SK-N-SH (cell line): ENCODE measurements at regions not wholly inside any gene's neighbourhood (a gene's known extent, or its start where the extent isn't known, plus 50 kb on each side); places are given as distances from the start of the nearest gene placed in this dataset.
A peak's percentile ranks its signal among the peaks of the same experiment; 100 is the strongest.

Source experiments
- CTCF ChIA-PET: fragments of 300-600, 350-600 bp; formaldehyde crosslinking; extraction: SDS; loops from one replicate; lab custom pipeline; 2021; lab: Yijun Ruan, JAX
- POLR2A ChIA-PET: fragments of 350-600 bp; sonication (Branson Sonifier 250); formaldehyde crosslinking; extraction: SDS; loops from one replicate; lab custom pipeline; 2020; ENCODE audit warnings: antibody characterized with exemption, inconsistent platforms; lab: Yijun Ruan, JAX
- DNase-seq: peaks from one replicate; pipeline ENCODE4 v3.0.0; 2012
- H2AFZ ChIP-seq: fragments of 200-600 bp; sonication (generic); 2 replicates; pipeline ENCODE4 v1.8.1; 2016; ENCODE audit warnings: antibody characterized with exemption, mild to moderate bottlenecking, low read depth
- H3F3A ChIP-seq: fragments of 200-600 bp; sonication (generic); replicated peaks from 2 replicates; pipeline ENCODE3; 2016; ENCODE audit warnings: antibody characterized with exemption, mild to moderate bottlenecking; ENCODE audit not compliant: insufficient read depth
- H3K27ac ChIP-seq, 2 experiments: fragments of 200-500 bp in 1 of 2; fragments of 200-600 bp in 1 of 2; sonication (Bioruptor generic) in 1 of 2; sonication (generic), shearing (Covaris generic) in 1 of 2; 2 replicates each; pipeline versions ENCODE4 v1.5.1 to v1.6.1; 2014 to 2016; ENCODE audit warnings: low read depth in 2 of 2, inconsistent platforms in 1 of 2, low read length in 1 of 2, mild to moderate bottlenecking in 1 of 2, mixed read lengths in 1 of 2
- H3K27me3 ChIP-seq: fragments of 200-600 bp; sonication (generic), shearing (Covaris generic); 2 replicates; pipeline ENCODE4 v1.6.1; 2016; ENCODE audit warnings: mixed run types; ENCODE audit not compliant: insufficient read depth
- H3K36me3 ChIP-seq, 2 experiments: fragments of 200-500 bp in 1 of 2; fragments of 200-600 bp in 1 of 2; sonication (Bioruptor generic) in 1 of 2; sonication (generic) in 1 of 2; replicated peaks in 1 of 2; 2 replicates each; pipeline versions ENCODE3 to v1.5.1; 2014 to 2016; ENCODE audit warnings: low read length in 1 of 2, mild to moderate bottlenecking in 1 of 2; ENCODE audit not compliant: insufficient read depth in 2 of 2, control insufficient read depth in 1 of 2
- H3K4me1 ChIP-seq, 2 experiments: fragments of 200-500 bp in 1 of 2; fragments of 200-600 bp in 1 of 2; sonication (Bioruptor generic) in 1 of 2; sonication (generic), shearing (Covaris generic) in 1 of 2; 2 replicates each; pipeline versions ENCODE4 v1.5.1 to v1.6.1; 2014 to 2016; ENCODE audit warnings: low read depth in 1 of 2, low read length in 1 of 2, mixed run types in 1 of 2; ENCODE audit not compliant: insufficient read depth in 2 of 2, control insufficient read depth in 1 of 2
- H3K4me2 ChIP-seq: fragments of 200-600 bp; sonication (generic), shearing (Covaris generic); 2 replicates; pipeline ENCODE4 v1.6.1; 2017; ENCODE audit warnings: mixed run types
- H3K4me3 ChIP-seq, 2 experiments: fragments of 200-500 bp in 1 of 2; fragments of 200-600 bp in 1 of 2; sonication (Bioruptor generic) in 1 of 2; sonication (generic), shearing (Covaris generic) in 1 of 2; 2 replicates each; pipeline versions ENCODE4 v1.5.1 to v1.8.1; 2014 to 2016; ENCODE audit warnings: low read depth in 2 of 2, inconsistent platforms in 1 of 2, low read length in 1 of 2, mild to moderate bottlenecking in 1 of 2, mixed read lengths in 1 of 2, moderate library complexity in 1 of 2
- H3K79me2 ChIP-seq: fragments of 200-600 bp; sonication (generic); 2 replicates; pipeline ENCODE4 v1.8.1; 2017; ENCODE audit warnings: mild to moderate bottlenecking; ENCODE audit not compliant: insufficient read depth
- H3K9ac ChIP-seq: fragments of 200-600 bp; sonication (generic); 2 replicates; pipeline ENCODE4 v1.6.1; 2017; ENCODE audit warnings: mixed run types
- H3K9me2 ChIP-seq: fragments of 200-600 bp; sonication (generic); 2 replicates; pipeline ENCODE4 v1.6.1; 2017; ENCODE audit warnings: mixed run types
- H3K9me3 ChIP-seq: fragments of 200-600 bp; sonication (generic); 2 replicates; pipeline ENCODE4 v1.6.1; 2017; ENCODE audit warnings: mixed run types, mild to moderate bottlenecking, moderate library complexity
- H4K20me1 ChIP-seq: fragments of 200-600 bp; sonication (generic); 2 replicates; pipeline ENCODE4 v1.6.1; 2017; ENCODE audit warnings: mild to moderate bottlenecking, mixed run types; ENCODE audit not compliant: insufficient read depth
- CHD2 ChIP-seq: fragments of 150-350 bp; IDR thresholded peaks from 2 replicates; pipeline ENCODE4 v1.6.1; 2018; ENCODE audit warnings: low read length; ENCODE audit not compliant: partially characterized antibody
- ELF1 ChIP-seq: IDR thresholded peaks from 2 replicates; pipeline ENCODE4 v1.4.0; 2012
- EP300 ChIP-seq, 2 experiments: IDR thresholded peaks; 2 replicates each; pipeline versions ENCODE4 v1.4.0 to v1.6.1; 2012; ENCODE audit warnings: borderline replicate concordance in 1 of 2, low read depth in 1 of 2, low read length in 1 of 2
- FOXJ3 ChIP-seq: sonication (generic); formaldehyde crosslinking; IDR thresholded peaks from 2 replicates; pipeline ENCODE4 v1.5.1; 2020; ENCODE audit warnings: mild to moderate bottlenecking, missing genetic modification reagents
- GABPA ChIP-seq: IDR thresholded peaks from 2 replicates; pipeline ENCODE4 v1.4.0; 2012; ENCODE audit warnings: low read depth, mild to moderate bottlenecking
- GATA2 ChIP-seq: sonication (generic); formaldehyde crosslinking; IDR thresholded peaks from 2 replicates; pipeline ENCODE4 v1.5.0; 2020; ENCODE audit warnings: mild to moderate bottlenecking, missing genetic modification reagents
- IRF3 ChIP-seq: fragments of 150-350 bp; IDR thresholded peaks from 2 replicates; pipeline ENCODE4 v1.6.1; 2016; ENCODE audit warnings: mild to moderate bottlenecking, low read depth, low read length
- JUND ChIP-seq: IDR thresholded peaks from 2 replicates; pipeline ENCODE4 v1.4.0; 2012
- NRF1 ChIP-seq: IDR thresholded peaks from 2 replicates; pipeline ENCODE4 v1.6.1; 2012; ENCODE audit warnings: low read depth, mild to moderate bottlenecking, low read length
- PBX3 ChIP-seq: IDR thresholded peaks from 2 replicates; pipeline ENCODE4; 2012
- REST ChIP-seq: IDR thresholded peaks from 2 replicates; pipeline ENCODE4 v1.6.1; 2012; ENCODE audit warnings: mild to moderate bottlenecking, low read depth, low read length, moderate library complexity
- RXRA ChIP-seq: IDR thresholded peaks from 2 replicates; pipeline ENCODE4 v1.4.0; 2012; ENCODE audit warnings: low read depth, mild to moderate bottlenecking, borderline replicate concordance
- TAF1 ChIP-seq: IDR thresholded peaks from 2 replicates; pipeline ENCODE4 v1.6.1; 2012; ENCODE audit warnings: low read depth, mild to moderate bottlenecking, low read length, moderate library complexity, borderline replicate concordance
- TCF12 ChIP-seq: IDR thresholded peaks from 2 replicates; pipeline ENCODE4 v1.4.0; 2012
- USF1 ChIP-seq: IDR thresholded peaks from 2 replicates; pipeline ENCODE4 v1.4.0; 2012; ENCODE audit warnings: low read depth, borderline replicate concordance
- ZBTB33 ChIP-seq: IDR thresholded peaks from 2 replicates; pipeline ENCODE4 v1.4.0; 2012; ENCODE audit warnings: low read depth, borderline replicate concordance
- WGBS: methylation state at CpG from one replicate; pipeline ENCODE4 v1.1.6; 2017; ENCODE audit warnings: low lambda C conversion rate; 5-methylcytosine and 5-hydroxymethylcytosine counted together

- TF ChIP-seq IRF3: no peak
- TF ChIP-seq, all 33 proteins: peak for 0
Observed at GRCh38 chr11:15605094-15605493, 490.4 kb downstream of the INSC start (continued).

GRCh38 chr11:15607361-15608036 is 492.8 kb downstream of the INSC start:
- 53% methylated on average over 6 of the region's 6 CpGs for WGBS

More at GRCh38 chr11:15607361-15608036, 492.8 kb downstream of the INSC start:
- H3K4me1 ChIP-seq: peaks cover 0 to 47% of the 10 kb centered on the region in 2 experiments; a peak in 2 of 4 replicates
- no peaks in the 10 kb centered on the region for H4K20me1 ChIP-seq
- peak overlapping the region in 1 of 2 experiments; percentile 43; a peak in 1 of 4 replicates for H3K27ac ChIP-seq
- H3F3A ChIP-seq: no peaks in the 10 kb centered on the region
- no peak overlapping the region for H3K9ac ChIP-seq
- H3K36me3 ChIP-seq: no peaks in the 10 kb centered on the region
- H3K4me3 ChIP-seq: no peak overlapping the region
- H3K79me2 ChIP-seq: no peaks in the 10 kb centered on the region
- no peak overlapping the region for H3K4me2 ChIP-seq
- TF ChIP-seq REST (no peak), ZBTB33 (no peak), IRF3 (no peak), ELF1 (no peak), EP300 (IDR thresholded peaks at IDR 0.05; ENCODE audit: borderline replicate concordance in 1 of 2, low read depth in 1 of 2, low read length in 1 of 2) (no peak), TAF1 (no peak), NRF1 (no peak), FOXJ3 (no peak), GATA2 (no peak), GABPA (no peak), USF1 (no peak), TCF12 (no peak), PBX3 (no peak), RXRA (no peak), JUND (no peak), CHD2 (no peak)
- TF ChIP-seq, all 33 proteins: peak for 0
- no peak for DNase-seq
- Histone ChIP-seq H3K27me3 (no peaks in the 10 kb centered on the region), H2AFZ (no peak overlapping the region), H3K9me3 (no peaks in the 10 kb centered on the region), H3K9me2 (no peaks in the 10 kb centered on the region)
- ChIA-PET POLR2A (no interaction called here), CTCF (interaction anchor here (1.1 kb wide), 1 partner anchor 15 kb away, joined by 3 read pairs; no protein-coding TSS in a partner anchor)
